Esophagus squamous epithelium (tissue), 5 donors: ENCODE measurements at regions not wholly inside any gene's neighbourhood (a gene's known extent, or its start where the extent isn't known, plus 50 kb on each side); places are given as distances from the start of the nearest gene placed in this dataset.
"Not testable (repeated sequence)": the region's sequence is repeated elsewhere in the genome, so short reads cannot be mapped to it uniquely, and the experiment has no call there.

Experiments used
- DNase-seq: peaks from one replicate; lab custom pipeline; 2025; lab: John Stamatoyannopoulos, UW
- H3K27ac ChIP-seq, 4 donors: fragments of 200-600 bp; sonication (generic); one replicate each; pipeline ENCODE4 v1.5.1; 2016 to 2019; ENCODE audit warnings: mild to moderate bottlenecking in 1 of 4
- H3K27me3 ChIP-seq, 4 donors: fragments of 200-600 bp; sonication (generic); 1 replicate in 3 of 4; 2 replicates in 1 of 4; pipeline versions ENCODE4 v1.5.1 to v1.6.0; 2017 to 2021; ENCODE audit warnings: antibody characterized with exemption in 1 of 4
- H3K36me3 ChIP-seq, 3 donors: fragments of 200-600 bp; sonication (generic); one replicate each; pipeline ENCODE4 v1.5.1; 2016 to 2019
- H3K4me1 ChIP-seq, 3 donors: fragments of 200-600 bp; sonication (generic); one replicate each; pipeline ENCODE4 v1.5.1; 2017 to 2019
- H3K4me3 ChIP-seq, 4 donors: fragments of 200-600 bp; sonication (generic); 1 replicate in 3 of 4; 2 replicates in 1 of 4; pipeline ENCODE4 v1.5.1; 2016 to 2019; ENCODE audit warnings: mild to moderate bottlenecking in 2 of 4, moderate library complexity in 1 of 4
- H3K9me3 ChIP-seq, 3 donors: fragments of 200-600 bp; sonication (generic); one replicate each; pipeline ENCODE4 v1.5.1; 2016 to 2019
- POLR2A ChIP-seq, 4 donors: fragments of 450-650 bp; IDR thresholded peaks; one replicate each; pipeline ENCODE4 v1.6.1; 2017; ENCODE audit warnings: antibody characterized with exemption in 4 of 4, mild to moderate bottlenecking in 4 of 4, moderate library complexity in 3 of 4
- WGBS, 2 donors: methylation state at CpG; one replicate each; pipeline ENCODE4 v1.1.5; 2018; 5-methylcytosine and 5-hydroxymethylcytosine counted together
- intact Hi-C: fragments of 100-400 bp; cut with DNase I; formaldehyde crosslinking; loops from one replicate; pipeline ENCODE4 v1.15.0; 2022
- TF ChIP-seq, protein P1 (sequence below), 6 experiments: fragments of 450-650 bp in 4 of 6; fragments of 200-600 bp in 2 of 6; sonication (generic) in 2 of 6; IDR thresholded peaks; one replicate each; pipeline ENCODE4 v1.5.1; 2016 to 2019; ENCODE audit warnings: antibody characterized with exemption in 6 of 6, mild to moderate bottlenecking in 4 of 6, moderate library complexity in 4 of 6
- donor health status: DM: yes; HTN: yes; CAD: no.

DNA sequence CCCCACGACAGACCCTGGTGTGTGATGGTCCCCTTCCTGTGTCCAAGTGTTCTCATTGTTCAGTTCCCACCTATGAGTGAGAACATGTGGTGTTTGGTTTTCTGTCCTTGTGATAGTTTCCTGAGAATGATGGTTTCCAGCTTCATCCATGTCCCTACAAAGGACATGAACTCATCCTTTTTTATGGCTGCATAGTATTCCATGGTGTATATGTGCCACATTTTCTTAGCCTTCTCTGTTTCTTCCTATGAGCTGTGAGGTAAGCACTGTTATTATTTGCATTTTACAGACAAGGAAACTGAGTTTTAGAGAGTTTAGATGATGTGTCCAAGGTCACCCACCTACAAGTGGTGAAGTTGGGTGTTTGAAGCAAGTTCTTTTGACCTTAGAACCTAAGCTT, 51.1 kb upstream of the BNC1 start:
- H3K4me1 ChIP-seq, H3K9me3 ChIP-seq, H3K27me3 ChIP-seq, H3K4me3 ChIP-seq, H3K36me3 ChIP-seq, H3K27ac ChIP-seq, DNase-seq, intact Hi-C loops: not testable (repeated sequence)
- WGBS, 2 donors: 83% methylated on average over 1 of the region's 1 CpG; no CpG with 5 or more reads in 1 of the 2 donors

DNA sequence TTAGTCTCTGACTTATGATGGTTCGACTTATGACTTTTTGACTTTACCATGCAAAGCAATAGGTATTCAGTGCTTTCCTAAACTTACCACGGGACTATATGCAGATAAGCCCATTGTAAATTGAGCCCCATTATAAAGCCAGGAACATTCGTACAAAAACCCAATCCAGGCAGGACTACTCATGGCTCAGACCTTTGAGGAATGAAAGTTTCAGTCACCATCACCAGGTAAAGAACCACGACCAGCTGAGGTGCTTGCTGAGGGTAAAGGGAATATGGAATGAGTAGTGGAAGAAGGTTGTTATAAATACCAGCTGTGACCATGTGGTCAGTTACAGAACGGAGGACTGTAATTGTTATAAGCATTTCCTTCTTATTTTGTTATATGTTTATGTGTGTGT, 54.9 kb upstream of the BNC1 start:
- H3K36me3 ChIP-seq: no peaks in the 10 kb centered on the region
- H3K4me1 ChIP-seq: no peaks in the 10 kb centered on the region
- intact Hi-C loops: no loop called here
- H3K4me3 ChIP-seq: no peak overlapping the region
- H3K27me3 ChIP-seq: peaks cover 0 to 20% (median 0%) of the 10 kb centered on the region in 4 donors
- WGBS, 2 donors: 60 to 82% methylated on average over 5 of the region's 5 CpGs
- H3K27ac ChIP-seq: no peak overlapping the region
- no peaks in the 10 kb centered on the region for H3K9me3 ChIP-seq
- no peak for DNase-seq
- TF ChIP-seq, protein P1, sequence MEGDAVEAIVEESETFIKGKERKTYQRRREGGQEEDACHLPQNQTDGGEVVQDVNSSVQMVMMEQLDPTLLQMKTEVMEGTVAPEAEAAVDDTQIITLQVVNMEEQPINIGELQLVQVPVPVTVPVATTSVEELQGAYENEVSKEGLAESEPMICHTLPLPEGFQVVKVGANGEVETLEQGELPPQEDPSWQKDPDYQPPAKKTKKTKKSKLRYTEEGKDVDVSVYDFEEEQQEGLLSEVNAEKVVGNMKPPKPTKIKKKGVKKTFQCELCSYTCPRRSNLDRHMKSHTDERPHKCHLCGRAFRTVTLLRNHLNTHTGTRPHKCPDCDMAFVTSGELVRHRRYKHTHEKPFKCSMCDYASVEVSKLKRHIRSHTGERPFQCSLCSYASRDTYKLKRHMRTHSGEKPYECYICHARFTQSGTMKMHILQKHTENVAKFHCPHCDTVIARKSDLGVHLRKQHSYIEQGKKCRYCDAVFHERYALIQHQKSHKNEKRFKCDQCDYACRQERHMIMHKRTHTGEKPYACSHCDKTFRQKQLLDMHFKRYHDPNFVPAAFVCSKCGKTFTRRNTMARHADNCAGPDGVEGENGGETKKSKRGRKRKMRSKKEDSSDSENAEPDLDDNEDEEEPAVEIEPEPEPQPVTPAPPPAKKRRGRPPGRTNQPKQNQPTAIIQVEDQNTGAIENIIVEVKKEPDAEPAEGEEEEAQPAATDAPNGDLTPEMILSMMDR (IDR thresholded peaks at IDR 0.05): no peak
- no peak for TF ChIP-seq POLR2A (IDR thresholded peaks at IDR 0.05)

DNA sequence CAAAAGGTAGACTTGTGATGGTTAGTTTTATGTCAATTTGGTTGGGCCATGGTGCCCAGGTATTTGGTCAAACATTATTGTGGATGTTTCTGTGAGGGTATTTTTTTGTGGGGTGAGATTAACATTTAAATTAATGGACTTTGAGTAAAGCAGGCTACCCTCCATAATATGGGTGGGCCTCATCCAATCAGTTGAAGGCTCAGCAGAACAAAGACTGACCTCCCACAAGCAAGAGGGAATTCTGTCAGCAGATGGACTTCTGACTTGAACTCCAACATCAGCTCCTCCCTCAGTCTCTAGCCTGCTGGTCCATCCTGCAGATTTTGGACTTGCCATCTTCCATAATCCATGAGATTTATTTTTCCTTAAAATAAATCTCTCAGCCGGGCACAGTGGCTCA, 55.6 kb upstream of the BNC1 start:
- no peaks in the 10 kb centered on the region for H3K9me3 ChIP-seq
- H3K4me3 ChIP-seq: no peak overlapping the region
- DNase-seq: no peak
- TF ChIP-seq POLR2A (IDR thresholded peaks at IDR 0.05): no peak
- TF ChIP-seq, protein P1 (IDR thresholded peaks at IDR 0.05): no peak
- peaks cover 0 to 24% (median 0%) of the 10 kb centered on the region in 4 donors for H3K27me3 ChIP-seq
- 83 to 100% methylated on average over 1 of the region's 1 CpG for WGBS, 2 donors
- H3K36me3 ChIP-seq: no peaks in the 10 kb centered on the region
- intact Hi-C loops: no loop called here
- no peaks in the 10 kb centered on the region for H3K4me1 ChIP-seq
- H3K27ac ChIP-seq: no peak overlapping the region

DNA sequence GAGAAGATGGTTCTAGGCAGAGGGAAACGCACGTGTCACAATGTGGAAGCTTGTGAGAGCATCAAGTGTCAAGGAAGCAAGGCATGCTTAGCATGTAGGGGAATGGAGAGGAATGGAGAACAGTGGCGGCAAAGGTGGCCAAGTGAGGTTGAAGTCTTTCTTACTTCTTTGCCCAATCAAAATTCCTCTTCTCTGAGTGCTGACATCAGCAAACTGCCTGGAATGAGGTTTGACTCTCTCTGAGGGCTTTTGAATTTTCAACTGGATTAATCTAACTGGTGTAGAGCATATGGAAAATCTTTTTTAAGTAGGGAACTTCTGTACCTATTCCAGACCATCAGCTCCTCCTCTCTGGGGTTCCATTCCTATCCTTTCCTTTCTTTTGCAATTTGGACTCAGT, 61.9 kb upstream of the BNC1 start:
- no peak for DNase-seq
- H3K27ac ChIP-seq: no peak overlapping the region
- intact Hi-C loops: no loop called here
- no peaks in the 10 kb centered on the region for H3K4me1 ChIP-seq
- H3K27me3 ChIP-seq: peaks cover 0 to 28% (median 0%) of the 10 kb centered on the region in 4 donors
- no peaks in the 10 kb centered on the region for H3K36me3 ChIP-seq
- WGBS, 2 donors: 78 to 87% methylated on average over 3 of the region's 3 CpGs
- H3K9me3 ChIP-seq: no peaks in the 10 kb centered on the region
- H3K4me3 ChIP-seq: no peak overlapping the region
- TF ChIP-seq POLR2A (IDR thresholded peaks at IDR 0.05): no peak
- TF ChIP-seq, protein P1 (IDR thresholded peaks at IDR 0.05): no peak

DNA sequence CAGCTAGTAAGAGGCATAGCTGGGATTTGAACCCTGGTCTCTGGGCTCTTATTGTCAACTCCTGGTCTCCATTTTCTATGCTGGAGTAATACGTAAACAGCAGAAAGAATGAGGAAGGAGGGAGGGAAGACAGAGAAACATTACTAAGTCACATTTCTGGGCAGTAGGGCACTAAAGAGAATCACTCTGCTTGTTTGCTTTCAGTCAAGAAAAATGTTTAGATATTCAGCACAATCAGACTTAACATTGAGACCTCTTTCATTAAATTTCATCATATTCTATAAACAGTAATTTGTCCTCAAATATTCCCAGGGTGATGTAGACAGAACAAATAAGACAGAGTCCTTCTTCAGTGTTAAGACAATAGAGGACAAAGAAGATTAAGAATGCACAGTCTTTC, 67.7 kb upstream of the BNC1 start:
- TF ChIP-seq POLR2A (IDR thresholded peaks at IDR 0.05): no peak
- TF ChIP-seq, protein P1 (IDR thresholded peaks at IDR 0.05): no peak
- Histone ChIP-seq H3K27ac (no peak overlapping the region), H3K27me3 (peaks cover 0 to 14% (median 0%) of the 10 kb centered on the region in 4 donors), H3K4me3 (no peak overlapping the region), H3K4me1 (peaks cover 0 to 20% (median 0%) of the 10 kb centered on the region in 3 donors), H3K9me3 (no peaks in the 10 kb centered on the region), H3K36me3 (no peaks in the 10 kb centered on the region)
- intact Hi-C loops: no loop called here
- no peak for DNase-seq
- 50 to 80% methylated on average over 1 of the region's 1 CpG for WGBS, 2 donors
